B cell (primary cell): ENCODE measurements at regions not wholly inside any gene's neighbourhood (a gene's known extent, or its start where the extent isn't known, plus 50 kb on each side); places are given as distances from the start of the nearest gene placed in this dataset.

Experiments
- ATAC-seq: fragments of 200-7000 bp; cut with Tn5 transposase; one replicate; pipeline ENCODE4 v1.10.0; 2021; ENCODE audit warnings: low read depth, mild to moderate bottlenecking, moderate number of reproducible peaks, moderate library complexity
- CTCF ChIA-PET: fragments of 350-600 bp; sonication (Branson Sonifier 250); formaldehyde crosslinking; loops from one replicate; lab custom pipeline; 2021; ENCODE audit warnings: antibody characterized with exemption, inconsistent platforms; lab: Charles Lee
- POLR2A ChIA-PET: fragments of 350-600 bp; sonication (Branson Sonifier 250); formaldehyde crosslinking; loops from one replicate; lab custom pipeline; 2021; ENCODE audit warnings: antibody characterized with exemption; lab: Charles Lee
- DNase-seq: peaks from one replicate; pipeline ENCODE4 v3.0.0; 2013
- H2AFZ ChIP-seq: 2 replicates; pipeline ENCODE4 v1.6.1; 2012; ENCODE audit warnings: mild to moderate bottlenecking, low read depth, low read length; ENCODE audit not compliant: insufficient read depth, poor library complexity, severe bottlenecking
- H3K27ac ChIP-seq, 2 donors: 1 replicate in 1 of 2; 2 replicates in 1 of 2; pipeline ENCODE4 v1.5.1; 2012 to 2013; ENCODE audit warnings: low read length in 2 of 2, mild to moderate bottlenecking in 2 of 2, moderate library complexity in 1 of 2
- H3K27me3 ChIP-seq, 4 experiments: fragments of 200-600 bp in 1 of 4; sonication (generic) in 1 of 4; replicated peaks in 1 of 4; 1 replicate in 2 of 4; 2 replicates in 2 of 4; pipeline versions ENCODE4 v1.6.1 to v1.7.0; 2013 to 2016; ENCODE audit warnings: low read length in 3 of 4, mild to moderate bottlenecking in 2 of 4, mixed read lengths in 1 of 4, moderate library complexity in 1 of 4; ENCODE audit not compliant: insufficient read depth in 4 of 4, control insufficient read depth in 3 of 4; ENCODE audit errors: control extremely low read depth in 1 of 4
- H3K36me3 ChIP-seq, 2 experiments: replicated peaks in 1 of 2; 1 replicate in 1 of 2; 2 replicates in 1 of 2; pipeline versions ENCODE4 v1.6.1 to v1.7.1; 2013; ENCODE audit warnings: low read length in 1 of 2; ENCODE audit not compliant: insufficient read depth in 2 of 2, control insufficient read depth in 1 of 2; ENCODE audit errors: control extremely low read depth in 1 of 2, extremely low read depth in 1 of 2
- H3K4me1 ChIP-seq, 2 donors: fragments of 200-600 bp in 1 of 2; sonication (generic) in 1 of 2; 1 replicate in 1 of 2; 2 replicates in 1 of 2; pipeline versions ENCODE4 v1.5.1 to v1.6.1; 2013 to 2017; ENCODE audit warnings: low read length in 2 of 2; ENCODE audit not compliant: control insufficient read depth in 2 of 2, insufficient read depth in 2 of 2
- H3K4me2 ChIP-seq: replicated peaks from 2 replicates; pipeline ENCODE3; 2012; ENCODE audit warnings: mild to moderate bottlenecking, low read depth, low read length; ENCODE audit not compliant: poor library complexity, severe bottlenecking
- H3K4me3 ChIP-seq, 5 experiments: fragments of 200-600 bp in 1 of 5; sonication (generic) in 1 of 5; 1 replicate in 3 of 5; 2 replicates in 2 of 5; pipeline versions ENCODE4 v1.5.1 to v1.7.0; 2011 to 2016; ENCODE audit warnings: low read length in 4 of 5, mild to moderate bottlenecking in 4 of 5, low read depth in 2 of 5, control low read depth in 1 of 5, moderate library complexity in 1 of 5; ENCODE audit not compliant: insufficient read depth in 1 of 5; ENCODE audit errors: control extremely low read depth in 1 of 5, extremely low read depth in 1 of 5
- H3K79me2 ChIP-seq: fragments of 200-600 bp; sonication (generic); one replicate; pipeline ENCODE4 v1.6.0; 2016; ENCODE audit warnings: low read length; ENCODE audit not compliant: control insufficient read depth, insufficient read depth
- H3K9ac ChIP-seq: fragments of 200-600 bp; sonication (generic); 2 replicates; pipeline ENCODE4 v1.6.1; 2017; ENCODE audit warnings: mild to moderate bottlenecking, low read length, moderate library complexity
- H3K9me3 ChIP-seq, 3 donors: one replicate each; pipeline versions ENCODE4 v1.6.1 to v1.7.1; 2013; ENCODE audit warnings: low read length in 2 of 3; ENCODE audit not compliant: control insufficient read depth in 2 of 3, insufficient read depth in 1 of 3; ENCODE audit errors: control extremely low read depth in 1 of 3
- H4K20me1 ChIP-seq: 2 replicates; pipeline ENCODE4 v1.6.0; 2012; ENCODE audit warnings: mild to moderate bottlenecking, low read length; ENCODE audit not compliant: insufficient read depth, control insufficient read depth, poor library complexity, severe bottlenecking
- H3K27ac Mint-ChIP-seq: one replicate; pipeline ENCODE4 v1.8.0; 2021; ENCODE audit warnings: mixed read lengths
- H3K27me3 Mint-ChIP-seq: one replicate; pipeline ENCODE4 v1.8.0; 2021; ENCODE audit warnings: mixed read lengths
- H3K4me1 Mint-ChIP-seq: one replicate; pipeline ENCODE4 v1.8.0; 2021; ENCODE audit warnings: mixed read lengths
- H3K4me3 Mint-ChIP-seq: one replicate; pipeline ENCODE4 v1.8.0; 2021; ENCODE audit warnings: mixed read lengths
- H3K9me3 Mint-ChIP-seq: one replicate; pipeline ENCODE4 v1.8.0; 2022; ENCODE audit warnings: mixed read lengths; ENCODE audit not compliant: insufficient read depth
- CTCF ChIP-seq: fragments of 200-600 bp; IDR thresholded peaks from one replicate; pipeline ENCODE4 v1.8.0; 2022; ENCODE audit warnings: antibody characterized with exemption, mild to moderate bottlenecking
- EZH2 ChIP-seq: IDR thresholded peaks from 2 replicates; pipeline ENCODE4 v1.6.1; 2012; ENCODE audit warnings: borderline replicate concordance, low read depth, mild to moderate bottlenecking, moderate library complexity, low read length; ENCODE audit not compliant: insufficient read depth, poor library complexity, severe bottlenecking
- WGBS: methylation state at CpG from one replicate; pipeline ENCODE4 v1.1.5; 2013; ENCODE audit warnings: missing lambda C conversion rate; ENCODE audit not compliant: insufficient coverage; 5-methylcytosine and 5-hydroxymethylcytosine counted together
- intact Hi-C: fragments of 100-400 bp; cut with micrococcal nuclease; formaldehyde crosslinking; loops from one replicate; pipeline ENCODE4 v1.10.0; 2022

- TF ChIP-seq EZH2 (no peak), CTCF (no peak)
- no peak overlapping the region for H3K27ac ChIP-seq
- ATAC-seq (no peak), DNase-seq (no peak)
- POLR2A ChIA-PET = no interaction called here
- no peak overlapping the region for H2AFZ ChIP-seq
- no peaks in the 10 kb centered on the region for H3K4me1 ChIP-seq
- no peaks in the 10 kb centered on the region for H3K4me1 Mint-ChIP-seq
- H3K9ac ChIP-seq = no peak overlapping the region
- no peaks in the 10 kb centered on the region for H3K27me3 Mint-ChIP-seq
- no peak overlapping the region for H3K4me3 Mint-ChIP-seq
- 89% methylated on average over 6 of the region's 8 CpGs for WGBS
- H4K20me1 ChIP-seq = no peaks in the 10 kb centered on the region
- no peaks in the 10 kb centered on the region for H3K36me3 ChIP-seq
- no peaks in the 10 kb centered on the region for H3K79me2 ChIP-seq
- intact Hi-C loops = no loop called here
- H3K9me3 Mint-ChIP-seq = no peaks in the 10 kb centered on the region
- no peaks in the 10 kb centered on the region for H3K9me3 ChIP-seq
- no peak overlapping the region for H3K4me3 ChIP-seq
- no peak overlapping the region for H3K27ac Mint-ChIP-seq
- no peak overlapping the region for H3K4me2 ChIP-seq
- H3K27me3 ChIP-seq = no peaks in the 10 kb centered on the region
- CTCF ChIA-PET = interaction anchor here (1.0 kb wide), 1 partner anchor 722 kb away, joined by 3 read pairs; no protein-coding TSS in a partner anchor
These were observed 53.6 kb upstream of the HAAO start for GRCh38 chr2:42846026-42846425.

- no peak overlapping the region for H3K9ac ChIP-seq
- H3K27me3 Mint-ChIP-seq = no peaks in the 10 kb centered on the region
- no peak overlapping the region for H3K4me3 ChIP-seq
- H3K4me2 ChIP-seq = no peak overlapping the region
- intact Hi-C loops = no loop called here
- CTCF ChIA-PET = interaction anchor here (1.0 kb wide), 1 partner anchor 22 kb away, joined by 3 read pairs; no protein-coding TSS in a partner anchor
- no peak overlapping the region for H3K4me3 Mint-ChIP-seq
- H3K79me2 ChIP-seq = no peaks in the 10 kb centered on the region
- WGBS = 69% methylated on average over 14 of the region's 20 CpGs
- POLR2A ChIA-PET = no interaction called here
- TF ChIP-seq EZH2 = no peak
- no peaks in the 10 kb centered on the region for H3K4me1 ChIP-seq
- no peak overlapping the region for H3K27ac Mint-ChIP-seq
- no peaks in the 10 kb centered on the region for H3K4me1 Mint-ChIP-seq
- H2AFZ ChIP-seq = no peak overlapping the region
- ATAC-seq (no peak), DNase-seq (no peak)
- no peak overlapping the region for H3K27ac ChIP-seq
- H4K20me1 ChIP-seq = no peaks in the 10 kb centered on the region
- H3K36me3 ChIP-seq = no peaks in the 10 kb centered on the region
- H3K9me3 ChIP-seq = no peaks in the 10 kb centered on the region
- H3K27me3 ChIP-seq = no peaks in the 10 kb centered on the region
- H3K9me3 Mint-ChIP-seq = no peaks in the 10 kb centered on the region
These were observed 52.8 kb upstream of the HAAO start for GRCh38 chr2:42844901-42845821.
